Gastroesophageal sphincter (tissue), 4 donors: ENCODE measurements at regions not wholly inside any gene's neighbourhood (a gene's known extent, or its start where the extent isn't known, plus 50 kb on each side); places are given as distances from the start of the nearest gene placed in this dataset.
A peak's percentile ranks its signal among the peaks of the same experiment; 100 is the strongest.

Experiments
- ATAC-seq: fragments of 150-250 bp; one replicate; pipeline ENCODE4 v1.9.1; 2016; ENCODE audit warnings: mild to moderate bottlenecking, moderate library complexity
- H3K27ac ChIP-seq, 4 donors: fragments of 200-600 bp; sonication (generic) in 3 of 4; 1 replicate in 3 of 4; 2 replicates in 1 of 4; pipeline ENCODE4 v1.5.1; 2016 to 2019
- H3K27me3 ChIP-seq: fragments of 200-600 bp; sonication (generic); one replicate; pipeline ENCODE4 v1.5.1; 2019
- H3K36me3 ChIP-seq, 2 donors: fragments of 200-600 bp; sonication (generic); one replicate each; pipeline ENCODE4 v1.5.1; 2019; ENCODE audit warnings: control low read depth in 1 of 2
- H3K4me1 ChIP-seq, 3 donors: fragments of 200-600 bp; sonication (generic); 1 replicate in 2 of 3; 2 replicates in 1 of 3; pipeline ENCODE4 v1.5.1; 2016 to 2019; ENCODE audit warnings: control low read depth in 2 of 3
- H3K4me3 ChIP-seq, 2 donors: fragments of 200-600 bp; sonication (generic); one replicate each; pipeline ENCODE4 v1.5.1; 2019; ENCODE audit warnings: mild to moderate bottlenecking in 1 of 2, moderate library complexity in 1 of 2
- H3K9me3 ChIP-seq, 3 donors: fragments of 200-600 bp; sonication (generic); one replicate each; pipeline ENCODE4 v1.5.1; 2017 to 2019; ENCODE audit warnings: control low read depth in 2 of 3
- EP300 ChIP-seq: sonication (generic); formaldehyde crosslinking; IDR thresholded peaks from one replicate; pipeline ENCODE4 v1.6.1; 2017; ENCODE audit warnings: antibody characterized with exemption, mild to moderate bottlenecking
- POLR2A ChIP-seq, 2 donors: fragments of 450-650 bp; IDR thresholded peaks; one replicate each; pipeline ENCODE4 v1.6.1; 2017; ENCODE audit warnings: antibody characterized with exemption in 2 of 2, mild to moderate bottlenecking in 2 of 2, moderate library complexity in 1 of 2
- POLR2AphosphoS5 ChIP-seq: sonication (generic); formaldehyde crosslinking; IDR thresholded peaks from one replicate; pipeline ENCODE4 v1.6.1; 2017; ENCODE audit warnings: antibody characterized with exemption
- WGBS, 2 donors: methylation state at CpG; one replicate each; pipeline ENCODE4 v1.1.5; 2018; ENCODE audit warnings: low coverage in 1 of 2; 5-methylcytosine and 5-hydroxymethylcytosine counted together
- TF ChIP-seq, protein P1 (sequence below), 4 experiments: fragments of 200-600 bp in 2 of 4; fragments of 450-650 bp in 2 of 4; sonication (generic) in 1 of 4; IDR thresholded peaks; one replicate each; pipeline ENCODE4 v1.5.1; 2017 to 2019; ENCODE audit warnings: antibody characterized with exemption in 4 of 4, mild to moderate bottlenecking in 2 of 4, moderate library complexity in 2 of 4

- Histone ChIP-seq H3K27ac (no peak overlapping the region), H3K36me3 (no peaks in the 10 kb centered on the region), H3K27me3 (peaks cover 76% of the 10 kb centered on the region), H3K9me3 (no peaks in the 10 kb centered on the region), H3K4me3 (no peak overlapping the region), H3K4me1 (peaks cover 0 to 11% (median 0%) of the 10 kb centered on the region in 3 donors)
- ATAC-seq = no peak
- 58 to 67% methylated on average over 3 to 12 of the region's 12 CpGs for WGBS, 2 donors
- TF ChIP-seq EP300 (no peak), POLR2A (IDR thresholded peaks at IDR 0.05) (no peak), POLR2AphosphoS5 (no peak)
- TF ChIP-seq, protein P1, sequence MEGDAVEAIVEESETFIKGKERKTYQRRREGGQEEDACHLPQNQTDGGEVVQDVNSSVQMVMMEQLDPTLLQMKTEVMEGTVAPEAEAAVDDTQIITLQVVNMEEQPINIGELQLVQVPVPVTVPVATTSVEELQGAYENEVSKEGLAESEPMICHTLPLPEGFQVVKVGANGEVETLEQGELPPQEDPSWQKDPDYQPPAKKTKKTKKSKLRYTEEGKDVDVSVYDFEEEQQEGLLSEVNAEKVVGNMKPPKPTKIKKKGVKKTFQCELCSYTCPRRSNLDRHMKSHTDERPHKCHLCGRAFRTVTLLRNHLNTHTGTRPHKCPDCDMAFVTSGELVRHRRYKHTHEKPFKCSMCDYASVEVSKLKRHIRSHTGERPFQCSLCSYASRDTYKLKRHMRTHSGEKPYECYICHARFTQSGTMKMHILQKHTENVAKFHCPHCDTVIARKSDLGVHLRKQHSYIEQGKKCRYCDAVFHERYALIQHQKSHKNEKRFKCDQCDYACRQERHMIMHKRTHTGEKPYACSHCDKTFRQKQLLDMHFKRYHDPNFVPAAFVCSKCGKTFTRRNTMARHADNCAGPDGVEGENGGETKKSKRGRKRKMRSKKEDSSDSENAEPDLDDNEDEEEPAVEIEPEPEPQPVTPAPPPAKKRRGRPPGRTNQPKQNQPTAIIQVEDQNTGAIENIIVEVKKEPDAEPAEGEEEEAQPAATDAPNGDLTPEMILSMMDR (IDR thresholded peaks at IDR 0.05) = no peak
Observed at GRCh38 chr16:86756882-86757703, 178.7 kb downstream of the FOXL1 start.

DNA sequence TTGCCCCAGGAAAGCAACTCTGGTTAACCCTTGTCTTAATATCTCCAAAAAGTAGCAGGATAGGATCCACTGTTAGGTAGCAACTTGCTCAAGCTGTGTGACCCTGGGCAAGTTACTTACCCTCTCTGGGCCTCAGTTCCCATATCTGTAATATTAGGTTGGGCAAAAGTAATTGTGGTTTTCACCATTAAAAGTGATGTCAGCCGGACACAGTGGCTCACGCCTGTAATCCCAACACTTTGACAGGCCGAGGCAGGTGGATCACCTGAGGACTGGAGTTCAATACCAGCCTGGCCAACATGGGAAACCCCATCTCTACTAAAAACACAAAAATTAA is 179.3 kb downstream of the FOXL1 start:
- no CpG with 5 or more reads among the region's 3 CpGs for WGBS, 2 donors
- Histone ChIP-seq H3K27me3 (peaks cover 81% of the 10 kb centered on the region), H3K27ac (no peak overlapping the region), H3K4me1 (peaks cover 0 to 11% (median 0%) of the 10 kb centered on the region in 3 donors), H3K9me3 (no peaks in the 10 kb centered on the region), H3K36me3 (no peaks in the 10 kb centered on the region), H3K4me3 (no peak overlapping the region)
- ATAC-seq = no peak
- no peak for TF ChIP-seq POLR2A (IDR thresholded peaks at IDR 0.05)
- no peak for TF ChIP-seq EP300
- TF ChIP-seq, protein P1 (IDR thresholded peaks at IDR 0.05) = no peak
- TF ChIP-seq POLR2AphosphoS5 = no peak

DNA sequence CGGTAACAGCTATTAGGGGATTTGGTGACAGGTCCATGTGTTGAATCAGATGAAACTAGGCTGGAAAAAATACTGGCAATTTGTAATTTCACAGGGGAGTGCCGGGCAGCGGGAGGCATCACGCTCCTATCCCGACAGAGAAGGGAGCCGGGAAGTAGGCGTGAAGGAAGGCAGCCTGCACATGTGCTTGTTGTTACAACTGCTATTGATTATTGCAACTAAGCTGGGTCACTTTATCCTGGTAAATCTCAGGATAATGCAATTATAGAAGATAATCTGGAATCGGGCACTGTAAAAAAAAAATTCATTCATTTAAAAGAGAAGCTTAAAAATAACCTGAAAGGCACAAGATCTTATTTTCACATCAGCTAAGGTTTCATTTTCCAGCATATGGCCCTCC is 180.6 kb downstream of the FOXL1 start:
- no peak for ATAC-seq
- Histone ChIP-seq H3K4me3 (no peak overlapping the region), H3K27me3 (peaks cover 94% of the 10 kb centered on the region), H3K9me3 (no peaks in the 10 kb centered on the region), H3K27ac (no peak overlapping the region), H3K4me1 (peaks cover 0 to 11% (median 0%) of the 10 kb centered on the region in 3 donors), H3K36me3 (no peaks in the 10 kb centered on the region)
- TF ChIP-seq EP300 (no peak), POLR2A (IDR thresholded peaks at IDR 0.05) (no peak), POLR2AphosphoS5 (no peak)
- TF ChIP-seq, protein P1 (IDR thresholded peaks at IDR 0.05) = no peak
- WGBS, 2 donors = 54 to 60% methylated on average over 7 to 8 of the region's 8 CpGs

- no peak for TF ChIP-seq EP300
- TF ChIP-seq, protein P1 (IDR thresholded peaks at IDR 0.05) = peak in 3 of 4 experiments; percentile 43 to 74 (median 69)
- Histone ChIP-seq H3K27ac (no peak overlapping the region), H3K4me1 (peaks cover 0 to 11% (median 0%) of the 10 kb centered on the region in 3 donors), H3K36me3 (no peaks in the 10 kb centered on the region), H3K9me3 (peaks cover 0 to 5% (median 0%) of the 10 kb centered on the region in 3 donors), H3K4me3 (no peak overlapping the region), H3K27me3 (peaks cover 98% of the 10 kb centered on the region)
- no peak for ATAC-seq
- WGBS, 2 donors = 0 to 7% methylated on average over 12 to 25 of the region's 29 CpGs
Observed at GRCh38 chr16:86761111-86762031, 183.0 kb downstream of the FOXL1 start.
